Kidney glomerular epithelial cell (primary cell): ENCODE measurements at regions not wholly inside any gene's neighbourhood (a gene's known extent, or its start where the extent isn't known, plus 50 kb on each side); places are given as distances from the start of the nearest gene placed in this dataset.

ENCODE experiments used
- DNase-seq: peaks from one replicate; lab custom pipeline; 2025; lab: John Stamatoyannopoulos, UW

- no peak for DNase-seq
Observed at GRCh38 chr22:47486569-47487312, 724.3 kb downstream of the TBC1D22A start.

DNA sequence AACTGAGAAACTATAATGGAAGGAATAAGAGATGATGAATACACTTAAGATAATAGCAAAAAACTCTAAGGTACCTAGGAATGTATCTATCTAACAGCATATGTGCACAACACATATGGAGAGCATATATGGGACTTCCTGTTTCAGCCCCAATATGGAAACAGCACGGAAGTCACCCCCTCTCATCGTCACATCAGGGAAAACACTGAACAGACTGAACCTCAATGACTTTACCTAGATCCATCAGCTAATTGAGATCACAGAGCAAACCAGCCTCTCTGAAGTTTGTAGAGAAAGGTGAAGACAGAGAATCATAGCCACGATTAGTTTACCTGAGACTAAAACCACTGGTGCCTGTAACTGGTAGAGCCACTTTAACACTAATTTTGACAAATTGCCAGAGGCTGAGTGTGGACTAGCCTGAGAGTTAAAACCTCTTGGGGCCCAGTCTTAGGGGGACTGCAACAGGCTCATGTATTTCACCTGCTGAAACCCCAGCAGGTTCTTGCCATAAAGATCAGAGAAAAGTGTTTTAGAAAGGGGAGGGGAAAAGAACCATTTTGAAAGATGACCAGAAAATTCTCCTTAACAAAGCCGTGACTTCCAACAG lies 722.6 kb downstream of the TBC1D22A start:
- no peak for DNase-seq

- no peak for DNase-seq
Observed at GRCh38 chr22:47476231-47476630, 713.8 kb downstream of the TBC1D22A start.

- no peak for DNase-seq
Observed at GRCh38 chr22:47474895-47475294, 712.4 kb downstream of the TBC1D22A start.

GRCh38 chr22:47474464-47474863 lies 712.0 kb downstream of the TBC1D22A start:
- no peak for DNase-seq

DNA sequence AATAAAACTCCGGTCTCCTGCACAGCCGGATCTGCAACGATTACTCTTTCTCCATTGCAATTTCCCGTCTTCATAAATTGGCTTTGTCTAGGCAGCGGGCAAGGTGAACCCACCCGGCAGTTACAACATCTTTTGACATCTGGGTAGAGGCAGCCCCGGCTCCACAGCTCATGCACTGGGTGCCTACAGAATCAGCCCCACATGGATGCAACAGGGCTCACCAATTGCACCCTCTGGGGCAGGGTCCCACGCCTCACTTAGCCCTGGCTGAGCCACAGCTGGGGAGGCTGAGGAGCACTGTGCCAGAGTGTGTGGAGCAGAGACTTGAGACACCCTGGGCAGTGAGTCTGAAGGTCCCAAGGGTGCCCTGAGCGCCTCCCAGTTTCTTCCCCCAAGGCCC lies 710.2 kb downstream of the TBC1D22A start:
- DNase-seq, result no peak

- no peak for DNase-seq
Observed at GRCh38 chr22:47471406-47471805, 709.0 kb downstream of the TBC1D22A start.

DNA sequence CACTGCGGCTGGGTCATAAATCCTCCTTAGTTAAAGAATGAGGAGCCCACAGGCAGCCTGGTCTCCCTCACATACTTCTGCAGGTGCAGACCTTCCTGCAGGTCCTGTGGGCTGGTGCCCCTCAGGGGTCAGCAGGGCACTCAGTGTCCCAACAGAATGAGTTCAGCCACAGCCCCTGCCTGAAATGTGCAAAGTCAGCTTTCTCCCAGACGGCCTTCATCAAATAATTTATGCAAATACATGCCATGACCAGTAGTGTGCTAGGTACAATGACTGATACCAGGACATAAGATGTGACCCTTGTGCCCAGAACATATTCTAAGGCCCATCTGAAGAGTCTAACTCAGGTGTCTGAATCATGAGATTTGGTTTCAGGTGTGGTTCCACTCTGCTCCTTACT lies 703.4 kb downstream of the TBC1D22A start:
- no peak for DNase-seq

GRCh38 chr22:47465222-47465621 lies 702.8 kb downstream of the TBC1D22A start:
- no peak for DNase-seq

- no peak for DNase-seq
Observed at GRCh38 chr22:47463220-47463619, 700.8 kb downstream of the TBC1D22A start.

GRCh38 chr22:47460861-47461260 lies 698.4 kb downstream of the TBC1D22A start:
- DNase-seq, result no peak

DNA sequence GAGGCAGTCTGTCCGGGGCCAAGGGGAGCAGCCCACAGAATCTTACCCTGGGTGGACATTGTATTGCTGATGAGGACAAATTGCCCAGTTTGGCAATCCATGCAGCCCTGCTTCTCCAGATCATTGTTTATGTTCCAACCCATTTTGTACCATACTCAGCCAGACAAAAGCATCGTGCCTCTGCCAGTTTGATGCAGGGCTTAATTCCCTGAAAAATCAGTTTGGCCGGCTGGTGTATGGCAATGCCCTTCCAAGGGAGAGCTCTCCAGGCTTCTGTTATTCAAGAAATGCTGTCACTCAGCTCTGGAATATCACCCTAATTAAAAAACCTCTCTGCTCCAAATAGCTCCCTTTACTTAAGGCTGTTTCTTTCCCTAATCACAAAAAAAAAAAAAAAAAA lies 697.7 kb downstream of the TBC1D22A start:
- no peak for DNase-seq

- no peak for DNase-seq
Observed at GRCh38 chr22:47458348-47458747, 695.9 kb downstream of the TBC1D22A start.

GRCh38 chr22:47457509-47458300 lies 695.3 kb downstream of the TBC1D22A start:
- DNase-seq, result no peak

GRCh38 chr22:47457021-47457420 lies 694.6 kb downstream of the TBC1D22A start:
- no peak for DNase-seq

- no peak for DNase-seq
Observed at GRCh38 chr22:47456031-47456430, 693.6 kb downstream of the TBC1D22A start.

DNA sequence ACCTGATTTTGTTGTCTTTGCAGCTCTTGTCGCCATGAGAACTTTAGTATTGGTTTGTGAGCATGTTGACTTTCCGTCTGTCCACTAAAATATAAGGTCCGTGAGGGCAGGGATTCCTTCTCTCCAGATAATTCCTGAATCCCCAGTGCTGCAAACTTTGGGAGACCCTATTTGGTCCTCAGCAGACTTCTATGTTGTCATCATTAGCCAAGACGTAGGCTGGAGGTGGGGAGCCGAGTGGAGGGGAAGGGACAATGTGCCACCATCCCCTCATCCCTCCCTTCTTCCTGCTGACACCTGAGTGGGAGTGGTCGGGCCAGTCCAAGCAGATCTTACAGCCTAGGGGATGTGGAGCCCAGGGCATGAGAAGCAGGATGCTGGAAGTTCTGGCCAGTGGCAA lies 690.6 kb downstream of the TBC1D22A start:
- DNase-seq, result no peak

DNA sequence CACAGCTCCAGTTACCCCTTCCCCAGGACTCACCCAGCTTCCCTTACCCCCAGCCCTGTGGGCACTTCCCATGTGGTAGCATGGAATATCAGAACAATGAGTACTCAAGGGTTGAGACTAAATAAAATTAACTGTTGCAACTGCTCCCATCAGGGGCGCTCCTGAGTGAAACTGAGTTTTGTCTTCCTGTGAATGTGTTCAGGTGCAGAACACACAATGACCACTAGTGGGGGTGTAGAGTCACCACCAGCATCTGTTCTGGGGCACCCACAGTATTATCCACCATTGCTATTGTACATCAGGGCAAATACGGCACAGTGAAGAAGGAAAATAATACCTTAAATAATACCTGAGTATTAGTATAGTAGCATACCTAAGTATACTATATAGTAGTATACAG lies 689.7 kb downstream of the TBC1D22A start:
- no peak for DNase-seq

GRCh38 chr22:47450876-47451475 lies 688.5 kb downstream of the TBC1D22A start:
- no peak for DNase-seq

DNA sequence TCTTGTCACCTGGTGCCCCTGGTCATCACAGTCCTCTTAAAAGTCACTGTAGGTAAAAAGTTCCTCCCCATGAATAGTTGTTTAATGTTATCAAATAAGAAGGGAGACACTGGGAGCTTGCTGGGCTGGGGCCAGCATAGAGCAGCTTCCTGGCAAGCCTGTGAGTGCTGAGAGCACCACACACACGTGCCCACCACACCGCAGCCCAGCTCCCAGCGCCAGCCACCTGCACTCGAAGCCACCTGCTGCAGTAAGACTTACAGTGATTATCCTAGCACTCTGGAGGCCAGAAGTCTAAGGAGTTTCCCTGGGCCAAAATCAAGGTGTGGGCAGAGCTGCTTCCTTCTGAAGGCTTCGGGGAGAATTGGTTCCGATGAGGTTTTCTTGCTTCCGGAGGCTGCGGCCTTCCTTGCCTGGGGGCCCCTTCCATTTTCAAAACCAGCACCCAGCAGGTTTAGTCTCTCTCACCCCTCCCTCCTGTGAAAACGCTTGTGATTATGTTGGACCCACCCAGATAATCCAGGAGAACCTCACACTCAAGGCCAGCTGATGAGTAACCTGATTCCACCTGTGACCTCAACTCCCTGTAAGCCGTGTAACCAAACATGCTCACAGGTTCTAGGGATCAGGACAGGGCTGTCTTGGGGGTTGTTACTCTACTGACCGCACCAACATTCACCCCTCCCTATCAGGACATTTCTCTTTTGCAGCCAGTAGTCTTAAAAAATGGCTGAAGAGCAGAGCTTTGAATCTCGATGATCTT lies 687.2 kb downstream of the TBC1D22A start:
- DNase-seq, result no peak

GRCh38 chr22:47448231-47449223 lies 686.1 kb downstream of the TBC1D22A start:
- no peak for DNase-seq
